ENCODE measurements at regions not wholly inside any gene's neighbourhood (a gene's known extent, or its start where the extent isn't known, plus 50 kb on each side); places are given as distances from the start of the nearest gene placed in this dataset.

GRCh38 chr20:58571356-58571692 is 56.1 kb upstream of the APCDD1L start:
- Histone ChIP-seq H2AFZ (ENCODE audit: low read length) (no peak overlapping the region), H3K4me2 (ENCODE audit: low read length) (no peak overlapping the region), H3K4me1 (ENCODE audit: insufficient read depth, low read length, poor library complexity, severe bottlenecking) (no peaks in the 10 kb centered on the region), H4K20me1 (ENCODE audit: insufficient read depth, low read length) (no peaks in the 10 kb centered on the region), H3K9me2 (ENCODE audit: insufficient read depth, low read length) (no peaks in the 10 kb centered on the region), H3K27ac (ENCODE audit: low read depth, low read length, poor library complexity, severe bottlenecking) (no peak overlapping the region), H3K36me3 (ENCODE audit: insufficient read depth, low read length) (no peaks in the 10 kb centered on the region), H3K9me3 (ENCODE audit: low read length) (no peaks in the 10 kb centered on the region), H3K79me2 (ENCODE audit: insufficient read depth, low read depth, low read length) (no peaks in the 10 kb centered on the region), H3K4me3 (ENCODE audit: low read depth, low read length, poor library complexity, severe bottlenecking) (no peak overlapping the region)
- TF ChIP-seq CTCF (conservative IDR thresholded peaks at IDR 0.05; ENCODE audit: low read length), result no peak
- ChIA-PET CTCF (ENCODE audit: unreplicated experiment) (no interaction called here), POLR2A (no interaction called here)
- no TSS peak for BruUV-seq (replicated peaks)
- no peak for DNase-seq (ENCODE audit: low spot score)
- intact Hi-C loops (cut with micrococcal nuclease; ENCODE audit: unreplicated experiment), result no loop called here

DNA sequence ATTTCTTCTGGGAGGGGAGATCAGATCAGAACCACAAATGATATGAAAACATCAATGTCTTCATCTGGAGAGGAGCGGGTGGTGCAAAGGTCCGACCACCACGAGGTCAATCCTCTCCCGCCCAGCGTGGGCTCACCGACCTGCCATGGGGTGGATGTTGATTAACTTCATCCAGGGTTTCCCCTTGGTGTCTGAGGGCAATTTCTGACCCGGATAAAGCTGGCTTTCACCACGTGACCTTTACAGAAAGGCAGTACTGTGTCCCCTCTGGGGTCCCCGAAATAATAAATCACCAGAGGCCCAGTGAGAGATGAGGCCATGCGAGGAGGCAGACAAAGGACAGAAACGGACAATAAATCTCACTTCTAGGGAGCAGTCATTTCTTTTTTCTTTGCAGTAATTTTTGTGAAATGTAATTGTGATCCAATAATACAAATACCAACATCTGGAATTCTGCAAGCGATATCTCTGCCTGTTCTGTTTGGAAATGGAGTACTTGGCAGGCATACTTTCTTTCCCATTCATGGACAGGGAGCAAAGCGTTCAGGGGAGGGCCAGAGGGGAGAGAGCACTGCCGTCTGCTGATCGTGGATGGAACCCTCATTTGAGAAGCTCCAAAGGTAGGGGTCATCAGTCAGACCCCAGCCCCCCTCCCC is 55.1 kb upstream of the APCDD1L start:
- CTCF ChIA-PET (ENCODE audit: unreplicated experiment), result no interaction called here

More for the DNA sequence above, 55.1 kb upstream of the APCDD1L start:
- no peak overlapping the region for H2AFZ ChIP-seq (ENCODE audit: low read length)
- intact Hi-C loops (cut with micrococcal nuclease; ENCODE audit: unreplicated experiment), result no loop called here
- POLR2A ChIA-PET, result interaction anchor here (0.6 kb wide), 1 partner anchor 59 kb away, joined by 3 read pairs; no protein-coding TSS in a partner anchor
- no peaks in the 10 kb centered on the region for H4K20me1 ChIP-seq (ENCODE audit: insufficient read depth, low read length)
- no TSS peak for BruUV-seq (replicated peaks)
- no peak overlapping the region for H3K27ac ChIP-seq (ENCODE audit: low read depth, low read length, poor library complexity, severe bottlenecking)
- no peaks in the 10 kb centered on the region for H3K79me2 ChIP-seq (ENCODE audit: insufficient read depth, low read depth, low read length)
- no peaks in the 10 kb centered on the region for H3K36me3 ChIP-seq (ENCODE audit: insufficient read depth, low read length)
- no peak for TF ChIP-seq CTCF (conservative IDR thresholded peaks at IDR 0.05; ENCODE audit: low read length)
- TF ChIP-seq EZH2phosphoT487 (IDR thresholded peaks at IDR 0.05; ENCODE audit: borderline replicate concordance, low read depth, low read length), result no peak
- no peak for DNase-seq (ENCODE audit: low spot score)
- no peaks in the 10 kb centered on the region for H3K9me3 ChIP-seq (ENCODE audit: low read length)
- no peak overlapping the region for H3K4me2 ChIP-seq (ENCODE audit: low read length)
- no peaks in the 10 kb centered on the region for H3K4me1 ChIP-seq (ENCODE audit: insufficient read depth, low read length, poor library complexity, severe bottlenecking)
- no peak overlapping the region for H3K4me3 ChIP-seq (ENCODE audit: low read depth, low read length, poor library complexity, severe bottlenecking)
- no peaks in the 10 kb centered on the region for H3K9me2 ChIP-seq (ENCODE audit: insufficient read depth, low read length)
